ENCODE measurements at regions not wholly inside any gene's neighbourhood (a gene's known extent, or its start where the extent isn't known, plus 50 kb on each side); places are given as distances from the start of the nearest gene placed in this dataset.
A peak's percentile ranks its signal among the peaks of the same experiment; 100 is the strongest.

GRCh38 chr14:95452893-95453712 lies 63.3 kb downstream of the SYNE3 start:
- H3K4me3 ChIP-seq (ENCODE audit: low read depth, low read length) = no peak overlapping the region
- TF ChIP-seq CTCF (conservative IDR thresholded peaks at IDR 0.05; ENCODE audit: low read depth, low read length) = no peak

GRCh38 chr14:95452176-95452892 lies 64.1 kb downstream of the SYNE3 start:
- TF ChIP-seq CTCF (conservative IDR thresholded peaks at IDR 0.05; ENCODE audit: low read depth, low read length) = peak; percentile 60
- DNase-seq (ENCODE audit: low read depth) = no peak
- no peak overlapping the region for H3K4me3 ChIP-seq (ENCODE audit: low read depth, low read length)

More at GRCh38 chr14:95452893-95453712, 63.3 kb downstream of the SYNE3 start:
- DNase-seq (ENCODE audit: low read depth) = peak; percentile 62

- TF ChIP-seq CTCF (conservative IDR thresholded peaks at IDR 0.05; ENCODE audit: low read depth, low read length) = no peak
- no peak overlapping the region for H3K4me3 ChIP-seq (ENCODE audit: low read depth, low read length)
- DNase-seq (ENCODE audit: low read depth) = no peak
Measured at GRCh38 chr14:95449131-95449530, 67.3 kb downstream of the SYNE3 start.

DNA sequence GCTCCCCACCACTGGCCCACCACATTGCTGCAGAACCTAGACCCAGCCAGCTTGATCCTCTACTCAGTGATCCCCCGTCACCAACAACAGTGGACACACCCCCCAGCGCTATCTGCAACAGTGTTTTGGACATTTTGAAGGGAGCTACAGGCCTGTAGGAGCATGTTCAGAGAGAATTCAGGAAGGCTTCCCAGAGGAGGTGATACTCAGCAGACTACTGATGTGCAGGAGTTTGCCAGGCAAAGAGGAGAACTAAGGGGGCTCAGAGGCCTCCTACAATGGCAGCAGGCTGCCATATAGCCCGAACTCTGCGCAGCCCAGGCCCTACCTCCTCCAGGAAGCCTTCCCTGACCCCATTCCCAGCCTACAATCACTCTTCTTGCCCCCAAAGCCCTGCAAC lies 70.0 kb downstream of the SYNE3 start:
- DNase-seq (ENCODE audit: low read depth) = no peak
- no peak for TF ChIP-seq CTCF (conservative IDR thresholded peaks at IDR 0.05; ENCODE audit: low read depth, low read length)
- H3K4me3 ChIP-seq (ENCODE audit: low read depth, low read length) = no peak overlapping the region

DNA sequence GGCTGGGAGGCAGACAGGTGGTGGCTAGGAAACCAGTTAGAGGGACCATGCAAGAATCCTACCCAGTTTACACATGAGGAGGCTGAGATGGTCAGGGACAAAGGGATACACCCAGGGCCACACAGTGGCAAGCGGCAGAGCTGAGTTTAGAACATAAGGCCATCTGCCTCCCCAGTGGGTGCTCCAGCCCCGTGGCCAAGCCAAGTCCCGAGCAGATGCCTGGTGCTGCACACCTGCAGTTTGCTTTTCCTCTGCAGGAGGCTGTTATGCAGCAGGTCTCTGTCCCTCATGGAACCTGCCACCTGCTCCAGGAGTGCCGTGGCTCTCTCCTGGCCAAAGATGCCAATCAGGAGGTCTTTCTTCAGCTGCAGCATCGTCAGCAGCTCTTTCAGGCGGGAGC lies 70.8 kb downstream of the SYNE3 start:
- DNase-seq (ENCODE audit: low read depth) = no peak
- H3K4me3 ChIP-seq (ENCODE audit: low read depth, low read length) = no peak overlapping the region
- no peak for TF ChIP-seq CTCF (conservative IDR thresholded peaks at IDR 0.05; ENCODE audit: low read depth, low read length)

GRCh38 chr14:95445161-95445560 lies 71.3 kb downstream of the SYNE3 start:
- no peak for TF ChIP-seq CTCF (conservative IDR thresholded peaks at IDR 0.05; ENCODE audit: low read depth, low read length)
- no peak for DNase-seq (ENCODE audit: low read depth)

More at GRCh38 chr14:95445161-95445560, 71.3 kb downstream of the SYNE3 start:
- no peak overlapping the region for H3K4me3 ChIP-seq (ENCODE audit: low read depth, low read length)

Measured in epithelial cell of proximal tubule (primary cell).